PFSK-1 (cell line): ENCODE measurements at regions not wholly inside any gene's neighbourhood (a gene's known extent, or its start where the extent isn't known, plus 50 kb on each side); places are given as distances from the start of the nearest gene placed in this dataset.

ENCODE experiments used
- FOXP2 ChIP-seq: optimal IDR thresholded peaks from 2 replicates; pipeline ENCODE3; 2011; ENCODE audit warnings: borderline replicate concordance, control low read depth, inconsistent platforms; ENCODE audit not compliant: insufficient read depth; ENCODE audit errors: extremely low read length, extremely low read depth
- POLR2AphosphoS5 ChIP-seq: IDR thresholded peaks from 2 replicates; pipeline ENCODE4 v1.6.1; 2012; ENCODE audit warnings: low read depth, mild to moderate bottlenecking, control low read depth, low read length, moderate library complexity
- REST ChIP-seq, 2 experiments: IDR thresholded peaks; 2 replicates each; pipeline versions ENCODE4 v1.6.1 to v1.8.0; 2011 to 2012; ENCODE audit warnings: low read depth in 2 of 2, low read length in 2 of 2, control low read depth in 1 of 2, inconsistent platforms in 1 of 2, mild to moderate bottlenecking in 1 of 2, moderate library complexity in 1 of 2; ENCODE audit not compliant: insufficient read depth in 1 of 2
- SIN3A ChIP-seq: IDR thresholded peaks from 2 replicates; pipeline ENCODE4 v1.6.1; 2012; ENCODE audit warnings: mild to moderate bottlenecking, low read length, moderate library complexity, borderline replicate concordance; ENCODE audit not compliant: insufficient read depth
- TAF1 ChIP-seq: IDR thresholded peaks from 2 replicates; pipeline ENCODE4 v1.6.1; 2012; ENCODE audit warnings: low read length, control low read depth, borderline replicate concordance; ENCODE audit not compliant: insufficient read depth

- no peak for TF ChIP-seq REST (IDR thresholded peaks at IDR 0.05; ENCODE audit: insufficient read depth in 1 of 2, low read depth in 2 of 2, low read length in 2 of 2)
- no peak for TF ChIP-seq FOXP2
- TF ChIP-seq POLR2AphosphoS5: no peak
- TF ChIP-seq SIN3A: no peak
- TF ChIP-seq TAF1: no peak
Observed at GRCh38 chr3:162810776-162811175, 1314.2 kb downstream of the OTOL1 start.

GRCh38 chr3:162842549-162843216 is 1346.1 kb downstream of the OTOL1 start:
- TF ChIP-seq FOXP2 (no peak), SIN3A (no peak), REST (IDR thresholded peaks at IDR 0.05; ENCODE audit: insufficient read depth in 1 of 2, low read depth in 2 of 2, low read length in 2 of 2) (no peak), TAF1 (no peak), POLR2AphosphoS5 (no peak)

- TF ChIP-seq FOXP2: no peak
- TF ChIP-seq SIN3A: no peak
- no peak for TF ChIP-seq TAF1
- no peak for TF ChIP-seq POLR2AphosphoS5
- no peak for TF ChIP-seq REST (IDR thresholded peaks at IDR 0.05; ENCODE audit: insufficient read depth in 1 of 2, low read depth in 2 of 2, low read length in 2 of 2)
Observed at GRCh38 chr3:162845918-162846317, 1349.3 kb downstream of the OTOL1 start.

GRCh38 chr3:162847511-162847910 is 1350.9 kb downstream of the OTOL1 start:
- TF ChIP-seq TAF1: no peak
- no peak for TF ChIP-seq POLR2AphosphoS5
- no peak for TF ChIP-seq SIN3A
- no peak for TF ChIP-seq FOXP2
- TF ChIP-seq REST (IDR thresholded peaks at IDR 0.05; ENCODE audit: insufficient read depth in 1 of 2, low read depth in 2 of 2, low read length in 2 of 2): no peak

DNA sequence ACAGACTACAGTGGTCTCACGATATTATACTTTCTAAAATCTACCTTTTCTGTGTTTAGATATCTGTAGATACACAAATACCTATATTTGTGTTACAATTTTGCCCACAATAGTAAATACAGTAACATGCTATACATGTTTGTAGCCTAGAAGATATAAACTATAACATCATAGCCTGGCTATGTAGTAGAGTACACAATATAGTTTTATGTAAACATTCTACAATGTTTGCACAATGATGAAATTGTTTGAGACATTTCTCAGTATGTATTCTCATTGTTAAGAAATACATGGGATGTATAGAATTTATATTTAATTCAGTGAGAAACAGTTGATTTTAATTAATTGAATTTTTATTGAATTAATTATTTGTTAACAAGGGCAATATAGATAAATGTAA is 1367.0 kb downstream of the OTOL1 start:
- TF ChIP-seq TAF1 (no peak), POLR2AphosphoS5 (no peak), SIN3A (no peak), FOXP2 (no peak), REST (IDR thresholded peaks at IDR 0.05; ENCODE audit: insufficient read depth in 1 of 2, low read depth in 2 of 2, low read length in 2 of 2) (no peak)
